Esophagus squamous epithelium (tissue), 5 donors: ENCODE measurements at regions not wholly inside any gene's neighbourhood (a gene's known extent, or its start where the extent isn't known, plus 50 kb on each side); places are given as distances from the start of the nearest gene placed in this dataset.

ENCODE experiments used
- DNase-seq: peaks from one replicate; lab custom pipeline; 2025; lab: John Stamatoyannopoulos, UW
- H3K27ac ChIP-seq, 4 donors: fragments of 200-600 bp; sonication (generic); one replicate each; pipeline ENCODE4 v1.5.1; 2016 to 2019; ENCODE audit warnings: mild to moderate bottlenecking in 1 of 4
- H3K27me3 ChIP-seq, 4 donors: fragments of 200-600 bp; sonication (generic); 1 replicate in 3 of 4; 2 replicates in 1 of 4; pipeline versions ENCODE4 v1.5.1 to v1.6.0; 2017 to 2021; ENCODE audit warnings: antibody characterized with exemption in 1 of 4
- H3K36me3 ChIP-seq, 3 donors: fragments of 200-600 bp; sonication (generic); one replicate each; pipeline ENCODE4 v1.5.1; 2016 to 2019
- H3K4me1 ChIP-seq, 3 donors: fragments of 200-600 bp; sonication (generic); one replicate each; pipeline ENCODE4 v1.5.1; 2017 to 2019
- H3K4me3 ChIP-seq, 4 donors: fragments of 200-600 bp; sonication (generic); 1 replicate in 3 of 4; 2 replicates in 1 of 4; pipeline ENCODE4 v1.5.1; 2016 to 2019; ENCODE audit warnings: mild to moderate bottlenecking in 2 of 4, moderate library complexity in 1 of 4
- H3K9me3 ChIP-seq, 3 donors: fragments of 200-600 bp; sonication (generic); one replicate each; pipeline ENCODE4 v1.5.1; 2016 to 2019
- POLR2A ChIP-seq, 4 donors: fragments of 450-650 bp; IDR thresholded peaks; one replicate each; pipeline ENCODE4 v1.6.1; 2017; ENCODE audit warnings: antibody characterized with exemption in 4 of 4, mild to moderate bottlenecking in 4 of 4, moderate library complexity in 3 of 4
- WGBS, 2 donors: methylation state at CpG; one replicate each; pipeline ENCODE4 v1.1.5; 2018; 5-methylcytosine and 5-hydroxymethylcytosine counted together
- intact Hi-C: fragments of 100-400 bp; cut with DNase I; formaldehyde crosslinking; loops from one replicate; pipeline ENCODE4 v1.15.0; 2022
- TF ChIP-seq, protein P1 (sequence below), 6 experiments: fragments of 450-650 bp in 4 of 6; fragments of 200-600 bp in 2 of 6; sonication (generic) in 2 of 6; IDR thresholded peaks; one replicate each; pipeline ENCODE4 v1.5.1; 2016 to 2019; ENCODE audit warnings: antibody characterized with exemption in 6 of 6, mild to moderate bottlenecking in 4 of 6, moderate library complexity in 4 of 6
- donor health status: DM: yes; HTN: yes; CAD: no.

GRCh38 chr2:172680436-172681068, 55.1 kb upstream of the RAPGEF4 start:
- no peak overlapping the region for H3K4me3 ChIP-seq
- 53 to 60% methylated on average over 2 of the region's 2 CpGs for WGBS, 2 donors
- TF ChIP-seq, protein P1, sequence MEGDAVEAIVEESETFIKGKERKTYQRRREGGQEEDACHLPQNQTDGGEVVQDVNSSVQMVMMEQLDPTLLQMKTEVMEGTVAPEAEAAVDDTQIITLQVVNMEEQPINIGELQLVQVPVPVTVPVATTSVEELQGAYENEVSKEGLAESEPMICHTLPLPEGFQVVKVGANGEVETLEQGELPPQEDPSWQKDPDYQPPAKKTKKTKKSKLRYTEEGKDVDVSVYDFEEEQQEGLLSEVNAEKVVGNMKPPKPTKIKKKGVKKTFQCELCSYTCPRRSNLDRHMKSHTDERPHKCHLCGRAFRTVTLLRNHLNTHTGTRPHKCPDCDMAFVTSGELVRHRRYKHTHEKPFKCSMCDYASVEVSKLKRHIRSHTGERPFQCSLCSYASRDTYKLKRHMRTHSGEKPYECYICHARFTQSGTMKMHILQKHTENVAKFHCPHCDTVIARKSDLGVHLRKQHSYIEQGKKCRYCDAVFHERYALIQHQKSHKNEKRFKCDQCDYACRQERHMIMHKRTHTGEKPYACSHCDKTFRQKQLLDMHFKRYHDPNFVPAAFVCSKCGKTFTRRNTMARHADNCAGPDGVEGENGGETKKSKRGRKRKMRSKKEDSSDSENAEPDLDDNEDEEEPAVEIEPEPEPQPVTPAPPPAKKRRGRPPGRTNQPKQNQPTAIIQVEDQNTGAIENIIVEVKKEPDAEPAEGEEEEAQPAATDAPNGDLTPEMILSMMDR (IDR thresholded peaks at IDR 0.05) = no peak
- TF ChIP-seq POLR2A (IDR thresholded peaks at IDR 0.05) = no peak
- no peaks in the 10 kb centered on the region for H3K27me3 ChIP-seq
- DNase-seq = no peak
- no peaks in the 10 kb centered on the region for H3K36me3 ChIP-seq
- H3K27ac ChIP-seq = no peak overlapping the region
- intact Hi-C loops = no loop called here
- H3K9me3 ChIP-seq = peaks cover 0 to 6% (median 0%) of the 10 kb centered on the region in 3 donors
- H3K4me1 ChIP-seq = peaks cover 0 to 9% (median 4%) of the 10 kb centered on the region in 3 donors

GRCh38 chr2:172685467-172685866, 50.2 kb upstream of the RAPGEF4 start:
- H3K36me3 ChIP-seq = no peaks in the 10 kb centered on the region
- no peak for TF ChIP-seq POLR2A (IDR thresholded peaks at IDR 0.05)
- TF ChIP-seq, protein P1 (IDR thresholded peaks at IDR 0.05) = no peak
- 85 to 94% methylated on average over 4 of the region's 4 CpGs for WGBS, 2 donors
- H3K9me3 ChIP-seq = no peaks in the 10 kb centered on the region
- H3K27ac ChIP-seq = no peak overlapping the region
- intact Hi-C loops = no loop called here
- no peaks in the 10 kb centered on the region for H3K27me3 ChIP-seq
- no peak for DNase-seq
- H3K4me1 ChIP-seq = no peaks in the 10 kb centered on the region
- no peak overlapping the region for H3K4me3 ChIP-seq
